Fibroblast of lung (primary cell): ENCODE measurements at regions not wholly inside any gene's neighbourhood (a gene's known extent, or its start where the extent isn't known, plus 50 kb on each side); places are given as distances from the start of the nearest gene placed in this dataset.

Experiments used
- DNase-seq, 2 donors: peaks; one replicate each; pipeline versions ENCODE4 v3.0.0 to v3.0.0-alpha.2; 2010; ENCODE audit warnings: low read depth in 2 of 2
- H2AFZ ChIP-seq: 2 replicates; pipeline ENCODE4 v1.5.1; 2012; ENCODE audit warnings: low read length, control low read depth, inconsistent platforms
- H3K27ac ChIP-seq: 2 replicates; pipeline ENCODE4 v1.5.1; 2011; ENCODE audit warnings: low read length, control low read depth; ENCODE audit not compliant: insufficient read depth
- H3K27me3 ChIP-seq: 2 replicates; pipeline ENCODE4 v1.5.1; 2011; ENCODE audit warnings: mild to moderate bottlenecking, low read length; ENCODE audit not compliant: control insufficient read depth, insufficient read depth
- H3K36me3 ChIP-seq: 2 replicates; pipeline ENCODE4 v1.5.1; 2011; ENCODE audit warnings: low read length; ENCODE audit not compliant: control insufficient read depth, insufficient read depth
- H3K4me1 ChIP-seq: 2 replicates; pipeline ENCODE4 v1.5.1; 2011; ENCODE audit warnings: low read length; ENCODE audit not compliant: control insufficient read depth, insufficient read depth; ENCODE audit errors: extremely low read depth
- H3K4me2 ChIP-seq: 2 replicates; pipeline ENCODE4 v1.5.1; 2011; ENCODE audit warnings: low read length, control low read depth; ENCODE audit not compliant: insufficient read depth; ENCODE audit errors: extremely low read depth
- H3K4me3 ChIP-seq, 4 experiments: fragments of 200-600 bp in 1 of 4; sonication (generic) in 1 of 4; replicated peaks in 1 of 4; 2 replicates each; pipeline ENCODE4 v1.5.1; 2011 to 2016; ENCODE audit warnings: low read length in 4 of 4, low read depth in 3 of 4, mild to moderate bottlenecking in 3 of 4, control low read depth in 2 of 4, inconsistent platforms in 1 of 4, mixed read lengths in 1 of 4; ENCODE audit not compliant: insufficient read depth in 1 of 4; ENCODE audit errors: control extremely low read depth in 1 of 4
- H3K79me2 ChIP-seq: 2 replicates; pipeline ENCODE4 v1.5.1; 2012; ENCODE audit warnings: mild to moderate bottlenecking, low read length, inconsistent platforms; ENCODE audit not compliant: control insufficient read depth, insufficient read depth
- H3K9ac ChIP-seq: 2 replicates; pipeline ENCODE4 v1.5.1; 2011; ENCODE audit warnings: mild to moderate bottlenecking, low read length, control low read depth; ENCODE audit not compliant: insufficient read depth
- H3K9me3 ChIP-seq: 2 replicates; pipeline ENCODE4 v1.5.1; 2012; ENCODE audit warnings: low read depth, low read length; ENCODE audit not compliant: control insufficient read depth, insufficient read depth
- H4K20me1 ChIP-seq: 2 replicates; pipeline ENCODE4 v1.5.1; 2011; ENCODE audit warnings: low read length; ENCODE audit not compliant: control insufficient read depth, insufficient read depth; ENCODE audit errors: extremely low read depth
- EZH2 ChIP-seq: IDR thresholded peaks from 2 replicates; pipeline ENCODE4 v1.5.1; 2012; ENCODE audit warnings: low read length, control low read depth, mild to moderate bottlenecking; ENCODE audit errors: missing control alignments
- TF ChIP-seq, protein P1 (sequence below), 2 donors: IDR thresholded peaks in 1 of 2; conservative IDR thresholded peaks in 1 of 2; 1 replicate in 1 of 2; 2 replicates in 1 of 2; pipeline ENCODE4 v1.5.1; 2011 to 2012; ENCODE audit warnings: low read length in 2 of 2, control low read depth in 1 of 2, inconsistent platforms in 1 of 2, low read depth in 1 of 2, mild to moderate bottlenecking in 1 of 2

DNA sequence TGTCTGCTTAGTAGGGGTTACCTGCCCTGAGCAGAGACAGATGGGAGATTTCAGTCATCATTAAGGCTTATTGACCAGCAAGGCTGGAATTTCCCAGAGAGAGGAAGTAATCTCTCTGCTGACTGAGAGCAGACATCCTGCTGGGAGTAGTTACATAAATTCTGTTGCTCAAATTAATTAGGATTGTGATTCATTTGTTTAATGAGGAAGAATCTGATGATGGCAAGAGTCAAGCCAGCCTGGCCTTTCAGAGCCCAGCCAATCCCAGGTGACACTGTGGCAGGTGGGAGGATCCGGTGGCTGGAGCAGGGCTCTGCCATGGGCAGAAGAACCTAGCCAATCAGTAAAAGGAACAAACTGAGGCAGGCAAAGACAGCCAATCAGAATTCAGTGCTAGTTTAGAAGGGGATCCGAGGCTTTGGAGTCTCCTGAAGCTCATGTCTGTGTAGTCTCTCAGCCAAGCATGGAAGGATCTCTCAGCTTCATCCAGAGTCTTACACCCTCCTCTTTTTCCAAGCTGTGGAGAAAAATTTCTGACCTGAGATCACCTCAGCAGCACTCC lies 61.2 kb upstream of the CHST1 start:
- Histone ChIP-seq H3K9ac (no peak overlapping the region), H3K27ac (no peak overlapping the region), H3K36me3 (no peaks in the 10 kb centered on the region), H3K79me2 (no peaks in the 10 kb centered on the region), H3K4me1 (no peaks in the 10 kb centered on the region), H4K20me1 (no peaks in the 10 kb centered on the region), H3K4me3 (no peak overlapping the region), H3K27me3 (no peaks in the 10 kb centered on the region), H2AFZ (no peak overlapping the region), H3K4me2 (no peak overlapping the region), H3K9me3 (no peaks in the 10 kb centered on the region)
- DNase-seq, result no peak
- TF ChIP-seq, protein P1, sequence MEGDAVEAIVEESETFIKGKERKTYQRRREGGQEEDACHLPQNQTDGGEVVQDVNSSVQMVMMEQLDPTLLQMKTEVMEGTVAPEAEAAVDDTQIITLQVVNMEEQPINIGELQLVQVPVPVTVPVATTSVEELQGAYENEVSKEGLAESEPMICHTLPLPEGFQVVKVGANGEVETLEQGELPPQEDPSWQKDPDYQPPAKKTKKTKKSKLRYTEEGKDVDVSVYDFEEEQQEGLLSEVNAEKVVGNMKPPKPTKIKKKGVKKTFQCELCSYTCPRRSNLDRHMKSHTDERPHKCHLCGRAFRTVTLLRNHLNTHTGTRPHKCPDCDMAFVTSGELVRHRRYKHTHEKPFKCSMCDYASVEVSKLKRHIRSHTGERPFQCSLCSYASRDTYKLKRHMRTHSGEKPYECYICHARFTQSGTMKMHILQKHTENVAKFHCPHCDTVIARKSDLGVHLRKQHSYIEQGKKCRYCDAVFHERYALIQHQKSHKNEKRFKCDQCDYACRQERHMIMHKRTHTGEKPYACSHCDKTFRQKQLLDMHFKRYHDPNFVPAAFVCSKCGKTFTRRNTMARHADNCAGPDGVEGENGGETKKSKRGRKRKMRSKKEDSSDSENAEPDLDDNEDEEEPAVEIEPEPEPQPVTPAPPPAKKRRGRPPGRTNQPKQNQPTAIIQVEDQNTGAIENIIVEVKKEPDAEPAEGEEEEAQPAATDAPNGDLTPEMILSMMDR (conservative IDR thresholded peaks at IDR 0.05 in 1 of 2, IDR thresholded peaks at IDR 0.05 in 1 of 2; ENCODE audit: low read depth in 1 of 2, low read length in 2 of 2), result no peak
- no peak for TF ChIP-seq EZH2

DNA sequence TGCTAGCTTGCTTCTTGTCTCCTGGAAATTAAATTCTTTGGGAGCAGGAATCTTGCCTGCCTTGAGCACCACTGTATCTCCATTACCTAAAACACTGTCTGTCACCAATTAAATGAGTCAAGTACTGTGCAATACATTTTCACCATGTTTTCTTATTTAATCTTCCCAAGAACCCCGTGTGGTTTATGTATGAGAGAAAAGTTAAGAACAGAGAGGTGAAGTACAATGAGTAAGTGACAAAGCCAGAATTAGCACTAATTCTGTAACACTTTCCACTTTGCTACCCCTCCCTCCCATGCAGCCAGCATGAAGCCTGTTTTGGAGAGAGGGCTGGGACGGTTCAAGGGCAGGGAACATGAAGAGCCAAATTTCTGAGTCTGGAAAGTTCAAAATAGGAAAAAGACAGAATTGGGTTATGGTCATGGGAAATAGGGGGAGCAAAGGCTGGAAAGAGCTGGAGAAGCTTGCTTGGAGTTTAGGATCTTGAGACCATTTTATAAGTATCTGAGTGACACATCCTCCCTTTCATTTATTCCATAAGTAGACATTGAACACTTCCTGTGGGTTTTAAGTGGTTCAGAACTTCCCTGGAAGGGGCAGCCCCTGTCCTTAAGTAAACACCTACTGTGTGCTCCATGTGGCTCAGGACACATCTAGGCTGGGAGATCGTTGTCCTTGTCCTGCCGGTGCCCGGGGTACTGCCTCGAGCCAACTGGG lies 60.5 kb upstream of the CHST1 start:
- no peaks in the 10 kb centered on the region for H3K27me3 ChIP-seq
- H2AFZ ChIP-seq, result no peak overlapping the region
- no peak overlapping the region for H3K4me3 ChIP-seq
- no peaks in the 10 kb centered on the region for H3K36me3 ChIP-seq
- TF ChIP-seq, protein P1 (conservative IDR thresholded peaks at IDR 0.05 in 1 of 2, IDR thresholded peaks at IDR 0.05 in 1 of 2; ENCODE audit: low read depth in 1 of 2, low read length in 2 of 2), result no peak
- TF ChIP-seq EZH2, result no peak
- no peaks in the 10 kb centered on the region for H3K4me1 ChIP-seq
- H3K9me3 ChIP-seq, result no peaks in the 10 kb centered on the region
- no peak overlapping the region for H3K9ac ChIP-seq
- DNase-seq, result no peak
- no peak overlapping the region for H3K4me2 ChIP-seq
- H3K79me2 ChIP-seq, result no peaks in the 10 kb centered on the region
- H3K27ac ChIP-seq, result no peak overlapping the region
- H4K20me1 ChIP-seq, result no peaks in the 10 kb centered on the region

DNA sequence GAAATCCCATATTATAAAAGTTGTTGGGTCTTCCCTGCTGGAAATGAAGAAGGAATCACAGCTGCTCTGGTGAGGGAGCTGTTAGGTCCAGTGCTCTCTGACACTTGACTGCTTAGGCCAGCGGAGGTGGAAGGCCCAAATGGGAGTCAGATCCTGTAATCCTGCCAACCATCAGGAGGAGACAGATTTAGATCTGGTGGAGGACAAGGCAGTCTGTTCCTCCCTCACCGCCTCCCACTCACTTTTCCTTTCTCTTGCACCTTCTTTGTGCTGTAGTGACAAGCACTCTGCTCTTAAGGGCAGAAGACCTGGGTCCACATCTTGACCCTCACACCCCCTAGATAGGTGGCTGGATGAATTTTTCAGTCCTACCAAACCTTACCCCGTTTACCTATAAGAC lies 59.7 kb upstream of the CHST1 start:
- no peak for DNase-seq
- no peaks in the 10 kb centered on the region for H3K36me3 ChIP-seq
- H3K4me2 ChIP-seq, result no peak overlapping the region
- H3K27me3 ChIP-seq, result no peaks in the 10 kb centered on the region
- no peaks in the 10 kb centered on the region for H4K20me1 ChIP-seq
- H2AFZ ChIP-seq, result no peak overlapping the region
- no peaks in the 10 kb centered on the region for H3K79me2 ChIP-seq
- TF ChIP-seq EZH2, result no peak
- TF ChIP-seq, protein P1 (conservative IDR thresholded peaks at IDR 0.05 in 1 of 2, IDR thresholded peaks at IDR 0.05 in 1 of 2; ENCODE audit: low read depth in 1 of 2, low read length in 2 of 2), result no peak
- H3K27ac ChIP-seq, result no peak overlapping the region
- no peak overlapping the region for H3K4me3 ChIP-seq
- no peaks in the 10 kb centered on the region for H3K4me1 ChIP-seq
- H3K9me3 ChIP-seq, result no peaks in the 10 kb centered on the region
- no peak overlapping the region for H3K9ac ChIP-seq
